HG03521 (cell line): ENCODE measurements at regions not wholly inside any gene's neighbourhood (a gene's known extent, or its start where the extent isn't known, plus 50 kb on each side); places are given as distances from the start of the nearest gene placed in this dataset.

ENCODE experiments used
- ATAC-seq: cut with Tn5 transposase; IDR thresholded peaks from one replicate; pipeline ENCODE4 v1.9.1; 2021; ENCODE audit warnings: mild to moderate bottlenecking, moderate library complexity; ENCODE audit not compliant: unreplicated experiment

- ATAC-seq, result no peak
Measured at GRCh38 chr3:168476360-168476980, 380.7 kb upstream of the GOLIM4 start.

- no peak for ATAC-seq
Measured at GRCh38 chr3:168475704-168476103, 380.0 kb upstream of the GOLIM4 start.

- ATAC-seq, result no peak
Measured at GRCh38 chr3:168473334-168473890, 377.7 kb upstream of the GOLIM4 start.

GRCh38 chr3:168472783-168473182 lies 377.1 kb upstream of the GOLIM4 start:
- ATAC-seq, result no peak

GRCh38 chr3:168470380-168470779 lies 374.7 kb upstream of the GOLIM4 start:
- ATAC-seq, result no peak

GRCh38 chr3:168469436-168469835 lies 373.7 kb upstream of the GOLIM4 start:
- ATAC-seq, result no peak

- peak; percentile 65 for ATAC-seq
Measured at GRCh38 chr3:168467115-168467714, 371.5 kb upstream of the GOLIM4 start.

GRCh38 chr3:168461793-168462192 lies 366.1 kb upstream of the GOLIM4 start:
- no peak for ATAC-seq

- no peak for ATAC-seq
Measured at GRCh38 chr3:168459226-168459784, 363.6 kb upstream of the GOLIM4 start.

GRCh38 chr3:168457954-168458539 lies 362.3 kb upstream of the GOLIM4 start:
- no peak for ATAC-seq

GRCh38 chr3:168455814-168456213 lies 360.1 kb upstream of the GOLIM4 start:
- no peak for ATAC-seq

- no peak for ATAC-seq
Measured at GRCh38 chr3:168453623-168454022, 357.9 kb upstream of the GOLIM4 start.

- ATAC-seq, result no peak
Measured at GRCh38 chr3:168443965-168444364, 348.2 kb upstream of the GOLIM4 start.

GRCh38 chr3:168442502-168442901 lies 346.8 kb upstream of the GOLIM4 start:
- no peak for ATAC-seq

GRCh38 chr3:168436245-168436724 lies 340.6 kb upstream of the GOLIM4 start:
- no peak for ATAC-seq

GRCh38 chr3:168431491-168431890 lies 335.8 kb upstream of the GOLIM4 start:
- ATAC-seq, result no peak

- no peak for ATAC-seq
Measured at GRCh38 chr3:168427835-168428475, 332.2 kb upstream of the GOLIM4 start.

GRCh38 chr3:168427156-168427555 lies 331.4 kb upstream of the GOLIM4 start:
- ATAC-seq, result no peak

GRCh38 chr3:168425936-168426595 lies 330.3 kb upstream of the GOLIM4 start:
- no peak for ATAC-seq

- ATAC-seq, result no peak
Measured at GRCh38 chr3:168424059-168424734, 328.5 kb upstream of the GOLIM4 start.
